ENCODE measurements at regions not wholly inside any gene's neighbourhood (a gene's known extent, or its start where the extent isn't known, plus 50 kb on each side); places are given as distances from the start of the nearest gene placed in this dataset.

GRCh38 chr12:92292016-92292415 lies 146.4 kb upstream of the BTG1 start:
- TF ChIP-seq EZH2 (optimal IDR thresholded peaks at IDR 0.05; ENCODE audit: low read depth, low read length) (no peak), CTCF (IDR thresholded peaks at IDR 0.05; ENCODE audit: low read length) (no peak)
